Loucy (cell line): ENCODE measurements at regions not wholly inside any gene's neighbourhood (a gene's known extent, or its start where the extent isn't known, plus 50 kb on each side); places are given as distances from the start of the nearest gene placed in this dataset.

Experiments used
- H2AFZ ChIP-seq: fragments of 200-600 bp; sonication (generic); 2 replicates; pipeline ENCODE4 v1.6.0; 2016; ENCODE audit warnings: antibody characterized with exemption, mild to moderate bottlenecking, low read length, moderate library complexity
- H3F3A ChIP-seq: fragments of 200-600 bp; 2 replicates; pipeline ENCODE4 v1.6.0; 2016; ENCODE audit warnings: antibody characterized with exemption, low read depth, mild to moderate bottlenecking
- H3K27me3 ChIP-seq: fragments of 200-600 bp; sonication (generic); 2 replicates; pipeline ENCODE4 v1.6.1; 2014; ENCODE audit warnings: low read length, mild to moderate bottlenecking; ENCODE audit not compliant: insufficient read depth, poor library complexity, severe bottlenecking
- H3K36me3 ChIP-seq: fragments of 200-600 bp; sonication (generic); 2 replicates; pipeline ENCODE4 v1.6.1; 2016; ENCODE audit warnings: low read length; ENCODE audit not compliant: insufficient read depth
- H3K4me1 ChIP-seq: fragments of 200-600 bp; sonication (generic); 2 replicates; pipeline ENCODE4 v1.5.1; 2014; ENCODE audit warnings: low read length, mild to moderate bottlenecking; ENCODE audit not compliant: insufficient read depth, poor library complexity, severe bottlenecking
- H3K4me2 ChIP-seq: fragments of 200-600 bp; sonication (generic); 2 replicates; pipeline ENCODE4 v1.6.0; 2014; ENCODE audit warnings: antibody characterized with exemption, low read length, low read depth, mild to moderate bottlenecking; ENCODE audit not compliant: poor library complexity, severe bottlenecking
- H3K4me3 ChIP-seq: fragments of 200-600 bp; sonication (generic); 2 replicates; pipeline ENCODE4 v1.5.1; 2014; ENCODE audit warnings: low read length, mild to moderate bottlenecking, mixed read lengths; ENCODE audit not compliant: poor library complexity, severe bottlenecking
- H3K79me2 ChIP-seq: fragments of 200-600 bp; sonication (generic); 2 replicates; pipeline ENCODE4 v1.6.1; 2014; ENCODE audit warnings: low read length; ENCODE audit not compliant: insufficient read depth
- H3K9ac ChIP-seq: fragments of 200-600 bp; sonication (generic); 2 replicates; pipeline ENCODE4 v1.6.0; 2014; ENCODE audit warnings: mild to moderate bottlenecking, low read depth, low read length, moderate library complexity; ENCODE audit not compliant: poor library complexity, severe bottlenecking
- H3K9me2 ChIP-seq: fragments of 200-600 bp; sonication (generic); replicated peaks from 2 replicates; pipeline ENCODE4 v1.6.1; 2016; ENCODE audit warnings: low read depth, low read length, mixed read lengths
- H3K9me3 ChIP-seq: fragments of 200-600 bp; sonication (generic); 2 replicates; pipeline ENCODE4 v1.6.1; 2014; ENCODE audit warnings: mild to moderate bottlenecking, antibody characterized with exemption, low read length, low read depth; ENCODE audit not compliant: insufficient read depth
- H4K20me1 ChIP-seq: fragments of 200-600 bp; sonication (generic); 2 replicates; pipeline ENCODE4 v1.6.0; 2014; ENCODE audit warnings: antibody characterized with exemption, low read length, mild to moderate bottlenecking; ENCODE audit not compliant: insufficient read depth, poor library complexity, severe bottlenecking
- CTCF ChIP-seq: fragments of 200-600 bp; sonication (generic); conservative IDR thresholded peaks from 2 replicates; pipeline ENCODE4 v1.5.1; 2014; ENCODE audit warnings: mild to moderate bottlenecking, antibody characterized with exemption, low read length
- EZH2phosphoT487 ChIP-seq: fragments of 200-600 bp; IDR thresholded peaks from 2 replicates; pipeline ENCODE4 v1.6.1; 2018; ENCODE audit warnings: antibody characterized with exemption, mild to moderate bottlenecking, moderate library complexity, borderline replicate concordance

- Histone ChIP-seq H3K9me3 (0 out of 2 replicates have a peak, but pooled peaks cover 2% of the 10 kb centered on the region), H3F3A (no peaks in the 10 kb centered on the region), H3K9ac (no peak overlapping the region), H3K27me3 (no peaks in the 10 kb centered on the region), H3K9me2 (no peaks in the 10 kb centered on the region), H3K4me1 (no peaks in the 10 kb centered on the region), H3K4me3 (no peak overlapping the region), H3K79me2 (no peaks in the 10 kb centered on the region), H2AFZ (no peak overlapping the region), H3K36me3 (no peaks in the 10 kb centered on the region), H4K20me1 (no peaks in the 10 kb centered on the region), H3K4me2 (no peak overlapping the region)
- TF ChIP-seq CTCF, result no peak
- TF ChIP-seq EZH2phosphoT487, result no peak
Observed at GRCh38 chr4:72959411-72959810, 110.1 kb downstream of the COX18 start.

- no peak for TF ChIP-seq EZH2phosphoT487
- no peak for TF ChIP-seq CTCF
- H3K4me2 ChIP-seq, result no peak overlapping the region
- H3K9ac ChIP-seq, result no peak overlapping the region
Observed at GRCh38 chr4:72954811-72955210, 114.7 kb downstream of the COX18 start.

GRCh38 chr4:72953571-72953970 is 115.9 kb downstream of the COX18 start:
- H3K4me3 ChIP-seq, result no peak overlapping the region
- no peak overlapping the region for H3K9ac ChIP-seq
- H3K27me3 ChIP-seq, result no peaks in the 10 kb centered on the region
- H3K9me3 ChIP-seq, result no peaks in the 10 kb centered on the region
- no peaks in the 10 kb centered on the region for H4K20me1 ChIP-seq
- TF ChIP-seq CTCF, result no peak
- no peak for TF ChIP-seq EZH2phosphoT487
- no peaks in the 10 kb centered on the region for H3K9me2 ChIP-seq
- H3K36me3 ChIP-seq, result no peaks in the 10 kb centered on the region
- H3K4me1 ChIP-seq, result no peaks in the 10 kb centered on the region
- H2AFZ ChIP-seq, result no peak overlapping the region
- H3K79me2 ChIP-seq, result no peaks in the 10 kb centered on the region
- H3K4me2 ChIP-seq, result no peak overlapping the region
- no peaks in the 10 kb centered on the region for H3F3A ChIP-seq

More at GRCh38 chr4:72954811-72955210, 114.7 kb downstream of the COX18 start:
- no peaks in the 10 kb centered on the region for H3K4me1 ChIP-seq
- no peaks in the 10 kb centered on the region for H3K27me3 ChIP-seq
- H3K9me2 ChIP-seq, result no peaks in the 10 kb centered on the region
- no peaks in the 10 kb centered on the region for H4K20me1 ChIP-seq
- 0 out of 2 replicates have a peak, but pooled peaks cover 2% of the 10 kb centered on the region for H3K9me3 ChIP-seq
- no peak overlapping the region for H3K4me3 ChIP-seq
- no peaks in the 10 kb centered on the region for H3K36me3 ChIP-seq
- H3F3A ChIP-seq, result no peaks in the 10 kb centered on the region
- H2AFZ ChIP-seq, result no peak overlapping the region
- H3K79me2 ChIP-seq, result no peaks in the 10 kb centered on the region
